ENCODE measurements at regions not wholly inside any gene's neighbourhood (a gene's known extent, or its start where the extent isn't known, plus 50 kb on each side); places are given as distances from the start of the nearest gene placed in this dataset.

- no peak for DNase-seq (ENCODE audit: low read depth, low spot score)
Observed at GRCh38 chr11:122177238-122177637, 61.2 kb upstream of the BLID start.

GRCh38 chr11:122176651-122177050, 60.6 kb upstream of the BLID start:
- no peak for DNase-seq (ENCODE audit: low read depth, low spot score)

- DNase-seq (ENCODE audit: low read depth, low spot score), result no peak
Observed at GRCh38 chr11:122175306-122175705, 59.3 kb upstream of the BLID start.

- no peak for DNase-seq (ENCODE audit: low read depth, low spot score)
Observed at GRCh38 chr11:122173587-122173986, 57.6 kb upstream of the BLID start.

GRCh38 chr11:122173074-122173450, 57.0 kb upstream of the BLID start:
- DNase-seq (ENCODE audit: low read depth, low spot score), result no peak

- DNase-seq (ENCODE audit: low read depth, low spot score), result no peak
Observed at GRCh38 chr11:122172352-122173073, 56.5 kb upstream of the BLID start.

GRCh38 chr11:122170815-122171475, 54.9 kb upstream of the BLID start:
- peak; percentile 74 for DNase-seq (ENCODE audit: low read depth, low spot score)

GRCh38 chr11:122168218-122168617, 52.2 kb upstream of the BLID start:
- DNase-seq (ENCODE audit: low read depth, low spot score), result no peak

GRCh38 chr11:122167100-122167499, 51.1 kb upstream of the BLID start:
- peak; percentile 75 for DNase-seq (ENCODE audit: low read depth, low spot score)

- peak; percentile 60 for DNase-seq (ENCODE audit: low read depth, low spot score)
Observed at GRCh38 chr11:122165607-122166371, 49.8 kb upstream of the BLID start.

Measured in astrocyte of the hippocampus (primary cell).